22Rv1 (cell line): ENCODE measurements at regions not wholly inside any gene's neighbourhood (a gene's known extent, or its start where the extent isn't known, plus 50 kb on each side); places are given as distances from the start of the nearest gene placed in this dataset.

ENCODE experiments used
- ZFX ChIP-seq: fragments of 450-650 bp; IDR thresholded peaks from 2 replicates; pipeline ENCODE4 v1.6.1; 2017; ENCODE audit warnings: antibody characterized with exemption, borderline replicate concordance
- TF ChIP-seq, protein P1 (sequence below): fragments of 450-650 bp; IDR thresholded peaks from 2 replicates; pipeline ENCODE4 v1.5.1; 2017; ENCODE audit warnings: mild to moderate bottlenecking

DNA sequence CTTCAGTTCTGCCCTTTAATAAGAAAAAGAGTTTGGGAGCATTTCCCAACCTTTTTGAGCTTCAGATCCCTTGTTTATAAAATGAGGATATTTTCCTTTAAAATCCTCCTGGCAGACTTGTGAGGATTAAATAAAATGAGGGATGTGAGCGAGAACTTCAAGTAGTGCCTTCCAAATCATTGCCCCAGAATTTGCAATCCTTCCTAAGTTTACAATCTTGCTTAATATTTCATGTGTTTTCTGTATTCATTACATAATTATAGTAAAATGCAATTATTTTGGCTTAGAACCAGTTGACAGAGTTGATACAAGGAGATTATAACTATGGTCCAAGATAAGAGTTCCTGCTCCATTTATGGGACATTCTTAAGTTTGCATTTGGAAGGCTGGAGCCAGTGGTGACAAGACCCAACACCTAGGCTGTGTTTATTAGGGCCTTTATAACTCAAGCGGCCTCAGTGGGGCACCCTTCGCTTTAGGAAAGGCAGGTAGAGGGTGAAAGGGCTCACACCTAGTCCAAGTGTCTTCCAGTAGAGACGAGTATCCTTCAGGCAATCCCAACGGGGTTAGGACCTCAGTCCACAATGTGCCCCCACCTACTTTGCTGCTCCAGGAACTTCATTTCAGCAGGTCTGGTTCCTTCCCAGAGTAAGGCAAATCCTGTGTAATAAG lies 317.5 kb downstream of the WDR11 start:
- TF ChIP-seq, protein P1, sequence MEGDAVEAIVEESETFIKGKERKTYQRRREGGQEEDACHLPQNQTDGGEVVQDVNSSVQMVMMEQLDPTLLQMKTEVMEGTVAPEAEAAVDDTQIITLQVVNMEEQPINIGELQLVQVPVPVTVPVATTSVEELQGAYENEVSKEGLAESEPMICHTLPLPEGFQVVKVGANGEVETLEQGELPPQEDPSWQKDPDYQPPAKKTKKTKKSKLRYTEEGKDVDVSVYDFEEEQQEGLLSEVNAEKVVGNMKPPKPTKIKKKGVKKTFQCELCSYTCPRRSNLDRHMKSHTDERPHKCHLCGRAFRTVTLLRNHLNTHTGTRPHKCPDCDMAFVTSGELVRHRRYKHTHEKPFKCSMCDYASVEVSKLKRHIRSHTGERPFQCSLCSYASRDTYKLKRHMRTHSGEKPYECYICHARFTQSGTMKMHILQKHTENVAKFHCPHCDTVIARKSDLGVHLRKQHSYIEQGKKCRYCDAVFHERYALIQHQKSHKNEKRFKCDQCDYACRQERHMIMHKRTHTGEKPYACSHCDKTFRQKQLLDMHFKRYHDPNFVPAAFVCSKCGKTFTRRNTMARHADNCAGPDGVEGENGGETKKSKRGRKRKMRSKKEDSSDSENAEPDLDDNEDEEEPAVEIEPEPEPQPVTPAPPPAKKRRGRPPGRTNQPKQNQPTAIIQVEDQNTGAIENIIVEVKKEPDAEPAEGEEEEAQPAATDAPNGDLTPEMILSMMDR: no peak
- TF ChIP-seq ZFX: no peak
